HCT116 (cell line): ENCODE measurements at regions not wholly inside any gene's neighbourhood (a gene's known extent, or its start where the extent isn't known, plus 50 kb on each side); places are given as distances from the start of the nearest gene placed in this dataset.

ENCODE experiments used
- ATF3 ChIP-seq: IDR thresholded peaks from 2 replicates; pipeline ENCODE4 v1.6.1; 2012
- CBX3 ChIP-seq: IDR thresholded peaks from 2 replicates; pipeline ENCODE4 v1.6.1; 2012; ENCODE audit warnings: low read depth
- CTCF ChIP-seq, 3 experiments: fragments of 200-600 bp in 1 of 3; sonication (generic) in 1 of 3; IDR thresholded peaks in 2 of 3; conservative IDR thresholded peaks in 1 of 3; 2 replicates each; pipeline ENCODE4 v1.5.1; 2012 to 2017; ENCODE audit warnings: low read depth in 2 of 3, low read length in 2 of 3, antibody characterized with exemption in 1 of 3, borderline replicate concordance in 1 of 3, control low read depth in 1 of 3, mild to moderate bottlenecking in 1 of 3, mixed read lengths in 1 of 3, mixed run types in 1 of 3, moderate library complexity in 1 of 3; ENCODE audit not compliant: insufficient read depth in 1 of 3
- EZH2 ChIP-seq: fragments of 200-600 bp; sonication (generic); IDR thresholded peaks from 2 replicates; pipeline ENCODE4 v1.6.1; 2017; ENCODE audit warnings: antibody characterized with exemption, mixed run types
- POLR2A ChIP-seq: IDR thresholded peaks from 2 replicates; pipeline ENCODE4 v1.7.0; 2011; ENCODE audit warnings: borderline replicate concordance; ENCODE audit not compliant: insufficient read depth, insufficient read length; ENCODE audit errors: extremely low read depth
- RAD21 ChIP-seq: IDR thresholded peaks from 2 replicates; pipeline ENCODE4 v1.6.1; 2012; ENCODE audit warnings: low read depth, mild to moderate bottlenecking
- SP1 ChIP-seq: IDR thresholded peaks from 2 replicates; pipeline ENCODE4 v1.6.1; 2012; ENCODE audit warnings: low read depth
- SRF ChIP-seq: IDR thresholded peaks from 2 replicates; pipeline ENCODE4 v1.6.1; 2012; ENCODE audit warnings: low read depth
- YY1 ChIP-seq: IDR thresholded peaks from 2 replicates; pipeline ENCODE4 v1.6.1; 2011; ENCODE audit warnings: low read length, low read depth, moderate library complexity, mild to moderate bottlenecking; ENCODE audit not compliant: insufficient replicate concordance; ENCODE audit errors: extremely low read depth

- TF ChIP-seq YY1: no peak
- TF ChIP-seq CTCF (IDR thresholded peaks at IDR 0.05 in 2 of 3, conservative IDR thresholded peaks at IDR 0.05 in 1 of 3; ENCODE audit: borderline replicate concordance in 1 of 3, insufficient read depth in 1 of 3, low read depth in 2 of 3, low read length in 2 of 3): no peak
- no peak for TF ChIP-seq EZH2
- TF ChIP-seq POLR2A: no peak
- TF ChIP-seq ATF3: no peak
- TF ChIP-seq RAD21: no peak
- TF ChIP-seq CBX3: no peak
- no peak for TF ChIP-seq SRF
- TF ChIP-seq SP1: no peak
Measured at GRCh38 chr5:118115791-118116190, 872.6 kb downstream of the DTWD2 start.
